Hematopoietic multipotent progenitor cell treated with erythropoietin and hydrocortisone succinate and interleukin-3 and kit ligand, for 6 days (in vitro differentiated cells): ENCODE measurements at regions not wholly inside any gene's neighbourhood (a gene's known extent, or its start where the extent isn't known, plus 50 kb on each side); places are given as distances from the start of the nearest gene placed in this dataset.

ENCODE experiments used
- DNase-seq: peaks from one replicate; pipeline ENCODE4 v3.0.0-alpha.2; 2015

GRCh38 chr13:73779881-73780280, 354.3 kb downstream of the KLF12 start:
- DNase-seq = no peak

- no peak for DNase-seq
Measured at GRCh38 chr13:73778242-73778864, 355.9 kb downstream of the KLF12 start.

- no peak for DNase-seq
Measured at GRCh38 chr13:73777134-73777533, 357.1 kb downstream of the KLF12 start.

GRCh38 chr13:73776151-73776785, 357.9 kb downstream of the KLF12 start:
- no peak for DNase-seq

- DNase-seq = no peak
Measured at GRCh38 chr13:73773168-73773549, 361.0 kb downstream of the KLF12 start.

- DNase-seq = no peak
Measured at GRCh38 chr13:73772449-73773167, 361.6 kb downstream of the KLF12 start.

- peak; percentile 34 for DNase-seq
Measured at GRCh38 chr13:73767747-73768315, 366.4 kb downstream of the KLF12 start.

GRCh38 chr13:73767191-73767741, 366.9 kb downstream of the KLF12 start:
- no peak for DNase-seq

- DNase-seq = peak; percentile 66
Measured at GRCh38 chr13:73765651-73766384, 368.4 kb downstream of the KLF12 start.

- no peak for DNase-seq
Measured at GRCh38 chr13:73759434-73759833, 374.8 kb downstream of the KLF12 start.

GRCh38 chr13:73757481-73758233, 376.5 kb downstream of the KLF12 start:
- DNase-seq = no peak

- DNase-seq = peak; percentile 72
Measured at GRCh38 chr13:73754727-73755292, 379.4 kb downstream of the KLF12 start.

- no peak for DNase-seq
Measured at GRCh38 chr13:73754241-73754640, 380.0 kb downstream of the KLF12 start.

- no peak for DNase-seq
Measured at GRCh38 chr13:73751290-73751689, 382.9 kb downstream of the KLF12 start.

GRCh38 chr13:73748404-73748803, 385.8 kb downstream of the KLF12 start:
- no peak for DNase-seq

- DNase-seq = no peak
Measured at GRCh38 chr13:73745190-73745589, 389.0 kb downstream of the KLF12 start.

- no peak for DNase-seq
Measured at GRCh38 chr13:73742982-73743381, 391.2 kb downstream of the KLF12 start.

- no peak for DNase-seq
Measured at GRCh38 chr13:73741742-73742141, 392.5 kb downstream of the KLF12 start.

- no peak for DNase-seq
Measured at GRCh38 chr13:73741111-73741510, 393.1 kb downstream of the KLF12 start.

GRCh38 chr13:73740666-73741065, 393.5 kb downstream of the KLF12 start:
- DNase-seq = no peak

- no peak for DNase-seq
Measured at GRCh38 chr13:73739394-73739793, 394.8 kb downstream of the KLF12 start.

GRCh38 chr13:73738626-73739025, 395.6 kb downstream of the KLF12 start:
- DNase-seq = no peak
